Astrocyte of the spinal cord (primary cell): ENCODE measurements at regions not wholly inside any gene's neighbourhood (a gene's known extent, or its start where the extent isn't known, plus 50 kb on each side); places are given as distances from the start of the nearest gene placed in this dataset.

ENCODE experiments used
- DNase-seq: peaks from one replicate; pipeline ENCODE4 v3.0.0; 2011; ENCODE audit warnings: low read depth, low spot score
- H3K4me3 ChIP-seq: 2 replicates; pipeline ENCODE4 v1.5.1; 2011; ENCODE audit warnings: low read depth, mild to moderate bottlenecking, low read length, moderate library complexity
- in situ Hi-C: cut with HindIII; loops from 2 replicates; pipeline ENCODE4 v1.10.0; 2017; ENCODE audit warnings: low sequenced_read_pairs
- TF ChIP-seq, protein P1 (sequence below): IDR thresholded peaks from 2 replicates; pipeline ENCODE4 v1.5.1; 2012; ENCODE audit warnings: low read depth, mild to moderate bottlenecking, low read length, inconsistent platforms

DNA sequence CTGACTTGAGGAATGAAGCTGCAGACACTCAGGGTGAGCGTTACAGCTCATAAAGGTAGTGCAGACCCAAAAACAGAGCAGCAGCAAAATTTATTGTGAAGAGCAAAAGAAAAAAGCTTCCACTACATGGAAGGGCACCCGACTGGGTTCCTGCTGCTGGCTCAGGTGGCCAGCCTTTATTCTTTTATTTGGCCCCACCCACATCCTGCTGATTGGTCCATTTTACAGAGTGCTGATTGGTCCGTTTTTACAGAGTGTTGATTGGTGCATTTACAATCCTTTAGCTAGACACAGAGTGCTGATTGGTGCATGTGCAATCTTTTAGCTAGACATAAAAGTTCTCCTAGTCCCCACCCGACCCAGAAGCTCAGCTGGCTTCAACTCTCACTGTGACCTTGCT, 95.3 kb upstream of the STMND1 start:
- TF ChIP-seq, protein P1, sequence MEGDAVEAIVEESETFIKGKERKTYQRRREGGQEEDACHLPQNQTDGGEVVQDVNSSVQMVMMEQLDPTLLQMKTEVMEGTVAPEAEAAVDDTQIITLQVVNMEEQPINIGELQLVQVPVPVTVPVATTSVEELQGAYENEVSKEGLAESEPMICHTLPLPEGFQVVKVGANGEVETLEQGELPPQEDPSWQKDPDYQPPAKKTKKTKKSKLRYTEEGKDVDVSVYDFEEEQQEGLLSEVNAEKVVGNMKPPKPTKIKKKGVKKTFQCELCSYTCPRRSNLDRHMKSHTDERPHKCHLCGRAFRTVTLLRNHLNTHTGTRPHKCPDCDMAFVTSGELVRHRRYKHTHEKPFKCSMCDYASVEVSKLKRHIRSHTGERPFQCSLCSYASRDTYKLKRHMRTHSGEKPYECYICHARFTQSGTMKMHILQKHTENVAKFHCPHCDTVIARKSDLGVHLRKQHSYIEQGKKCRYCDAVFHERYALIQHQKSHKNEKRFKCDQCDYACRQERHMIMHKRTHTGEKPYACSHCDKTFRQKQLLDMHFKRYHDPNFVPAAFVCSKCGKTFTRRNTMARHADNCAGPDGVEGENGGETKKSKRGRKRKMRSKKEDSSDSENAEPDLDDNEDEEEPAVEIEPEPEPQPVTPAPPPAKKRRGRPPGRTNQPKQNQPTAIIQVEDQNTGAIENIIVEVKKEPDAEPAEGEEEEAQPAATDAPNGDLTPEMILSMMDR = no peak
- in situ Hi-C loops = no loop called here
- no peak for DNase-seq
- H3K4me3 ChIP-seq = no peak overlapping the region

DNA sequence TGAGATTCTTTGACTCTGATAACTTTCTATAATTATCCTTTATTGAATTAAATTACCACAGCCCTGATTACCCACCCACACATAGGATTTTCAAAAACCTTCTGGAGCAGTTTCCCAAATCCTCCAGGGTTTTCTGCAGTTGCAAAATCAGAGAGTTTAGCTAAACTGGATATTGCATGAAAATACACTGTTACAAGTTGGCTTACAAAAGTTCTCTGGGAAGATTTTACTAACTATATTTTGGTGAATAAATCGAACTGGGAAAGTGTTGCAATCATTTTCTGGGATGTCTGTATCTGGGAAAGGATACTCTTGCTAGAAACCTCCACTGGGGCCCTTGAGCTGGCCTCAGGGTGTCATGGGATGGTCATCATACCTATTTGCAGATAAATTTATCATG, 97.6 kb upstream of the STMND1 start:
- DNase-seq = no peak
- in situ Hi-C loops = no loop called here
- no peak overlapping the region for H3K4me3 ChIP-seq
- TF ChIP-seq, protein P1 = no peak

DNA sequence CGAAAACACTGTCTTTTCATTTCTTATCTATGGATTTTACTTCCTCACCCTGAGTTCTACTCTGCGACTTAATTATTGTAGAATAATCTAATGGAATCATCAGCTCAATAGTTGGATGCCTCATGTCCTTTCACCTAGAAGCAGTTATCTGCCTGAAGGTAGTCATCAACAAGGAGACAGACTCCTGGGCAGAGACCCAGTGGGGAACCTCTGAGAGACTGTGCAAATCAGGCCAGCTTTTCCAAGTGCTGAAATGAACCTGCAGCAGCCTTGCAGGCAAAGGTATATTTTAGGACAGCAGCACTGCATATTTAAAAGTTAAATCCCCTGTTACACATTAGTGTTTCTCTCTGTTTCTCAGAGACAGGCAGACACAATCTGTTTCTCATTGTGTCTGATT, 99.7 kb upstream of the STMND1 start:
- no peak for DNase-seq
- TF ChIP-seq, protein P1 = no peak
- no peak overlapping the region for H3K4me3 ChIP-seq
- in situ Hi-C loops = no loop called here

DNA sequence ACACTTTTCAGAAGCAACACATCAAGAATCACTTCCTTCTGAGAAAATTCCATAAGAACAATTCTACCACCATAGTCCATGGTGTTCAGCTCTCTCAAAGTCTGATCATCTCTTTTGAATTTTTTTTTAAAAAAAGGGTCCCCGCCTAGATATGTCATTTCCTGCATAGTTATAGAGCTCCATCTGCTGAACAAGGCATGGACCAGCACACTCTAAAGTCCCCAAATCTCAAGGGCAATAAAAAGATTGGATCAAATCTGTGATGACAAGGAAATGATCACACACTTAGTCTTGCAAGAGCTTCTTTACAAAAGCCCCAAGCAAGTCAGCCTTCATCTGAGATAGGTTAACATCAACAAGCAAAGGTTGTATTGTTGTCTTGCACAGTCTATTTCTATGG, 100.7 kb upstream of the STMND1 start:
- TF ChIP-seq, protein P1 = peak; percentile 44
- no peak for DNase-seq
- in situ Hi-C loops = no loop called here
- H3K4me3 ChIP-seq = no peak overlapping the region

DNA sequence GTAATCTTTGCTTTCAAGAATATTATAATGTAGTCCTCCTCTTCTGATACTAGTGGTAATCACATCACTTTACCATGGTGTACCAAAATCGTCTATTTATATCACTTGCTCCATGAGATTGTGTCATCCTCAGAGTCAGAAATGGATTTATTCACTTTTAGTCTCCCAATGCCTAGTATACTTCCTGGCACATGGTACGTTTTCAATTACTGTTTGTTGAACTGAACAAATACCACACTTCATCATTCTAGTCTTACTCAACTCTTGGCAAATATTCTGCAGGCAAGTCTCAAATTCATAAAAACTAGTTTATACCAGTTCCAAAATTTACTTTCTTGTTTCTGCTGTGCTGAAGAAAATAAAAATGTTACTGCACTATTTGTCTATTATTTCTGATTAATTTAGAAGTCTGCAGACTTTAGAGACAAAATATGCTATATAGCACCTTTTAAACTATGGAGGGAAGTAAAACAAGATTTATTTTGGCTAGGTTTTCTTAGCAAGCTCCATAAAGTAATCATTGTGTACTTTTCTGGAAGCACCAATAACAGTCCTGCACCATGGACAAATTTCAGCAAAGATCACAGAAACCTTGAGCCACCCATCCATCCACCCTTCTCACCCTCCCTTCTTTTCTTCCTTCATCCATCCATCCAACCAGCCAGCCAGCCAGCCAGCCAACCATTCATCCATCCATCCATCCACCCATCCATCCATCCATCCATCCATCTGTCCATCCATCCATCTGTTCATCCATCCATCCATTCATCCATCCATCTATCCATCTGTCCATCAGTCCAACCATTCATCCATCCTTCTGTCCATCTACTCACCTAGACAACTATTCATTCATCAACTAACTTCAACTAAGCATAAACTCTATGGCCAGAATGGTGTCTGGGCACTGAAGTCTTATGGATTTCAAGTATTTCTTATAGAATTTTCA, 102.1 kb upstream of the STMND1 start:
- DNase-seq = peak; percentile 49
- H3K4me3 ChIP-seq = no peak overlapping the region
- in situ Hi-C loops = no loop called here
- TF ChIP-seq, protein P1 = no peak

DNA sequence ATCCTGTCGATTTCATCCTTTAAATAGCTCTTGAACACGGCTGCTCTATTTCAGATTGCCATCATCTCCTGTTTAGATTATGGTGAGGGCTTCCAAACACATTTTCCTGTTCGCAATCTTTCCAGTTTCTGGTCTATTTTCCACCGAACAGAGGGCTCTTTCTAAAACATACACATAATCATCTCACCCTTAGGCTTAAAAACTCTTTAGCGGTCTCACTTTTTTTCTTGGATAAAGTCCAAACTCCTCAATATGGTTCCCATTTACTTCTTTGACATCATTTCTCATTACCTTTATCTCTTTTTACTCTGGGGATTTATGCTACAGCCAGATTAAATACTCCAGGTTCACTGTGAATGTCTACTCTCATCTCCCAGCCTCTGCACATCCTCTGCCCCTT, 103.4 kb upstream of the STMND1 start:
- H3K4me3 ChIP-seq = no peak overlapping the region
- in situ Hi-C loops = no loop called here
- DNase-seq = no peak
- TF ChIP-seq, protein P1 = no peak
